ENCODE measurements at regions not wholly inside any gene's neighbourhood (a gene's known extent, or its start where the extent isn't known, plus 50 kb on each side); places are given as distances from the start of the nearest gene placed in this dataset.
"Not testable (repeated sequence)": the region's sequence is repeated elsewhere in the genome, so short reads cannot be mapped to it uniquely, and the experiment has no call there.

GRCh38 chr21:33149181-33149580 lies 79.2 kb downstream of the OLIG1 start:
- CTCF ChIA-PET = interaction anchor here (1.5 kb wide), 1 partner anchor 48 kb away, joined by 3 read pairs; no protein-coding TSS in a partner anchor
- Histone ChIP-seq H3K4me2 (no peak overlapping the region), H3K27ac (no peak overlapping the region), H3K4me3 (no peak overlapping the region), H3K9me3 (no peaks in the 10 kb centered on the region), H3K4me1 (no peaks in the 10 kb centered on the region)
- ATAC-seq = no peak
- TF ChIP-seq BHLHE40 (IDR thresholded peaks at IDR 0.05; ENCODE audit: low read depth, low read length) = no peak
- no peak for TF ChIP-seq RAD21 (conservative IDR thresholded peaks at IDR 0.05 in 1 of 2, IDR thresholded peaks at IDR 0.05 in 1 of 2)
- no peak for TF ChIP-seq EHMT2 (IDR thresholded peaks at IDR 0.05; ENCODE audit: low read depth)
- TF ChIP-seq EP300 (IDR thresholded peaks at IDR 0.05) = no peak
- TF ChIP-seq SREBF2 (IDR thresholded peaks at IDR 0.05) = no peak
- TF ChIP-seq CHD4 (IDR thresholded peaks at IDR 0.05; ENCODE audit: borderline replicate concordance) = no peak
- no peak for TF ChIP-seq SMC3 (IDR thresholded peaks at IDR 0.05)
- no peak for TF ChIP-seq ZFP36 (IDR thresholded peaks at IDR 0.05; ENCODE audit: borderline replicate concordance, partially characterized antibody)
- no peak for TF ChIP-seq RARB (CRISPR knock-in tag; IDR thresholded peaks at IDR 0.05)
- TF ChIP-seq ATOH8 (CRISPR knock-in tag; IDR thresholded peaks at IDR 0.05; ENCODE audit: low read depth) = no peak
- TF ChIP-seq E2F6 (IDR thresholded peaks at IDR 0.05; ENCODE audit: borderline replicate concordance, low read depth) = no peak
- no peak for TF ChIP-seq CBX2 (IDR thresholded peaks at IDR 0.05; ENCODE audit: borderline replicate concordance, low read depth)
- no peak for TF ChIP-seq JUNB (IDR thresholded peaks at IDR 0.05)
- no peak for TF ChIP-seq FOSB (CRISPR knock-in tag; IDR thresholded peaks at IDR 0.05)
- TF ChIP-seq HOXB5 (CRISPR knock-in tag; IDR thresholded peaks at IDR 0.05) = no peak
- FAIRE-seq = no peak
- DNase-seq (ENCODE audit: low read depth in 1 of 2, low spot score in 1 of 2) = no peak
- POLR2A ChIA-PET = no interaction called here
- 50% methylated on average over 11 of the region's 11 CpGs for WGBS (ENCODE audit: missing lambda C conversion rate)

GRCh38 chr21:33150968-33151367 lies 78.8 kb upstream of the IFNAR2 start:
- H3K4me2 ChIP-seq; CTCF ChIA-PET; FAIRE-seq; ATAC-seq; H3K9me3 ChIP-seq; H3K4me3 ChIP-seq; DNase-seq (ENCODE audit: low read depth in 1 of 2, low spot score in 1 of 2); POLR2A ChIA-PET; H3K4me1 ChIP-seq; H3K27ac ChIP-seq: not testable (repeated sequence)
- WGBS (ENCODE audit: missing lambda C conversion rate) = 44% methylated on average over 3 of the region's 3 CpGs

- TF ChIP-seq NR3C1 (IDR thresholded peaks at IDR 0.05) = no peak
- TF ChIP-seq KDM5A (IDR thresholded peaks at IDR 0.05) = no peak
- no peak for TF ChIP-seq NPAS2 (CRISPR knock-in tag; IDR thresholded peaks at IDR 0.05; ENCODE audit: borderline replicate concordance)
- TF ChIP-seq RFX5 (IDR thresholded peaks at IDR 0.05) = no peak
- no peak for TF ChIP-seq ZC3H11A (IDR thresholded peaks at IDR 0.05)
- no peak for TF ChIP-seq EP300 (IDR thresholded peaks at IDR 0.05)
- TF ChIP-seq ATOH8 (CRISPR knock-in tag; IDR thresholded peaks at IDR 0.05; ENCODE audit: low read depth) = no peak
- TF ChIP-seq HMGXB4 (CRISPR knock-in tag; IDR thresholded peaks at IDR 0.05; ENCODE audit: borderline replicate concordance) = no peak
- TF ChIP-seq CBX2 (IDR thresholded peaks at IDR 0.05; ENCODE audit: borderline replicate concordance, low read depth) = no peak
- TF ChIP-seq MYC (IDR thresholded peaks at IDR 0.05; ENCODE audit: borderline replicate concordance, low read length) = no peak
- no peak overlapping the region for H3K4me2 ChIP-seq
- 56% methylated on average over 30 of the region's 32 CpGs for WGBS (ENCODE audit: missing lambda C conversion rate)
- POLR2A ChIA-PET = no interaction called here
- CTCF ChIA-PET = no interaction called here
- ATAC-seq (no peak), DNase-seq (ENCODE audit: low read depth in 1 of 2, low spot score in 1 of 2) (no peak), FAIRE-seq (no peak)
- no peak overlapping the region for H3K27ac ChIP-seq
- no peaks in the 10 kb centered on the region for H3K4me1 ChIP-seq
- H3K4me3 ChIP-seq = no peak overlapping the region
- H3K9me3 ChIP-seq = no peaks in the 10 kb centered on the region
Observed at GRCh38 chr21:33151941-33152731, 77.6 kb upstream of the IFNAR2 start.
